B cell (primary cell): ENCODE measurements at regions not wholly inside any gene's neighbourhood (a gene's known extent, or its start where the extent isn't known, plus 50 kb on each side); places are given as distances from the start of the nearest gene placed in this dataset.

Source experiments
- ATAC-seq: fragments of 200-7000 bp; cut with Tn5 transposase; one replicate; pipeline ENCODE4 v1.10.0; 2021; ENCODE audit warnings: low read depth, mild to moderate bottlenecking, moderate number of reproducible peaks, moderate library complexity
- CTCF ChIA-PET: fragments of 350-600 bp; sonication (Branson Sonifier 250); formaldehyde crosslinking; loops from one replicate; lab custom pipeline; 2021; ENCODE audit warnings: antibody characterized with exemption, inconsistent platforms; lab: Charles Lee
- POLR2A ChIA-PET: fragments of 350-600 bp; sonication (Branson Sonifier 250); formaldehyde crosslinking; loops from one replicate; lab custom pipeline; 2021; ENCODE audit warnings: antibody characterized with exemption; lab: Charles Lee
- DNase-seq: peaks from one replicate; pipeline ENCODE4 v3.0.0; 2013
- H2AFZ ChIP-seq: 2 replicates; pipeline ENCODE4 v1.6.1; 2012; ENCODE audit warnings: mild to moderate bottlenecking, low read depth, low read length; ENCODE audit not compliant: insufficient read depth, poor library complexity, severe bottlenecking
- H3K27ac ChIP-seq, 2 donors: 1 replicate in 1 of 2; 2 replicates in 1 of 2; pipeline ENCODE4 v1.5.1; 2012 to 2013; ENCODE audit warnings: low read length in 2 of 2, mild to moderate bottlenecking in 2 of 2, moderate library complexity in 1 of 2
- H3K27me3 ChIP-seq, 4 experiments: fragments of 200-600 bp in 1 of 4; sonication (generic) in 1 of 4; replicated peaks in 1 of 4; 1 replicate in 2 of 4; 2 replicates in 2 of 4; pipeline versions ENCODE4 v1.6.1 to v1.7.0; 2013 to 2016; ENCODE audit warnings: low read length in 3 of 4, mild to moderate bottlenecking in 2 of 4, mixed read lengths in 1 of 4, moderate library complexity in 1 of 4; ENCODE audit not compliant: insufficient read depth in 4 of 4, control insufficient read depth in 3 of 4; ENCODE audit errors: control extremely low read depth in 1 of 4
- H3K36me3 ChIP-seq, 2 experiments: replicated peaks in 1 of 2; 1 replicate in 1 of 2; 2 replicates in 1 of 2; pipeline versions ENCODE4 v1.6.1 to v1.7.1; 2013; ENCODE audit warnings: low read length in 1 of 2; ENCODE audit not compliant: insufficient read depth in 2 of 2, control insufficient read depth in 1 of 2; ENCODE audit errors: control extremely low read depth in 1 of 2, extremely low read depth in 1 of 2
- H3K4me1 ChIP-seq, 2 donors: fragments of 200-600 bp in 1 of 2; sonication (generic) in 1 of 2; 1 replicate in 1 of 2; 2 replicates in 1 of 2; pipeline versions ENCODE4 v1.5.1 to v1.6.1; 2013 to 2017; ENCODE audit warnings: low read length in 2 of 2; ENCODE audit not compliant: control insufficient read depth in 2 of 2, insufficient read depth in 2 of 2
- H3K4me2 ChIP-seq: replicated peaks from 2 replicates; pipeline ENCODE3; 2012; ENCODE audit warnings: mild to moderate bottlenecking, low read depth, low read length; ENCODE audit not compliant: poor library complexity, severe bottlenecking
- H3K4me3 ChIP-seq, 5 experiments: fragments of 200-600 bp in 1 of 5; sonication (generic) in 1 of 5; 1 replicate in 3 of 5; 2 replicates in 2 of 5; pipeline versions ENCODE4 v1.5.1 to v1.7.0; 2011 to 2016; ENCODE audit warnings: low read length in 4 of 5, mild to moderate bottlenecking in 4 of 5, low read depth in 2 of 5, control low read depth in 1 of 5, moderate library complexity in 1 of 5; ENCODE audit not compliant: insufficient read depth in 1 of 5; ENCODE audit errors: control extremely low read depth in 1 of 5, extremely low read depth in 1 of 5
- H3K79me2 ChIP-seq: fragments of 200-600 bp; sonication (generic); one replicate; pipeline ENCODE4 v1.6.0; 2016; ENCODE audit warnings: low read length; ENCODE audit not compliant: control insufficient read depth, insufficient read depth
- H3K9ac ChIP-seq: fragments of 200-600 bp; sonication (generic); 2 replicates; pipeline ENCODE4 v1.6.1; 2017; ENCODE audit warnings: mild to moderate bottlenecking, low read length, moderate library complexity
- H3K9me3 ChIP-seq, 3 donors: one replicate each; pipeline versions ENCODE4 v1.6.1 to v1.7.1; 2013; ENCODE audit warnings: low read length in 2 of 3; ENCODE audit not compliant: control insufficient read depth in 2 of 3, insufficient read depth in 1 of 3; ENCODE audit errors: control extremely low read depth in 1 of 3
- H4K20me1 ChIP-seq: 2 replicates; pipeline ENCODE4 v1.6.0; 2012; ENCODE audit warnings: mild to moderate bottlenecking, low read length; ENCODE audit not compliant: insufficient read depth, control insufficient read depth, poor library complexity, severe bottlenecking
- H3K27ac Mint-ChIP-seq: one replicate; pipeline ENCODE4 v1.8.0; 2021; ENCODE audit warnings: mixed read lengths
- H3K27me3 Mint-ChIP-seq: one replicate; pipeline ENCODE4 v1.8.0; 2021; ENCODE audit warnings: mixed read lengths
- H3K4me1 Mint-ChIP-seq: one replicate; pipeline ENCODE4 v1.8.0; 2021; ENCODE audit warnings: mixed read lengths
- H3K4me3 Mint-ChIP-seq: one replicate; pipeline ENCODE4 v1.8.0; 2021; ENCODE audit warnings: mixed read lengths
- H3K9me3 Mint-ChIP-seq: one replicate; pipeline ENCODE4 v1.8.0; 2022; ENCODE audit warnings: mixed read lengths; ENCODE audit not compliant: insufficient read depth
- EZH2 ChIP-seq: IDR thresholded peaks from 2 replicates; pipeline ENCODE4 v1.6.1; 2012; ENCODE audit warnings: borderline replicate concordance, low read depth, mild to moderate bottlenecking, moderate library complexity, low read length; ENCODE audit not compliant: insufficient read depth, poor library complexity, severe bottlenecking
- WGBS: methylation state at CpG from one replicate; pipeline ENCODE4 v1.1.5; 2013; ENCODE audit warnings: missing lambda C conversion rate; ENCODE audit not compliant: insufficient coverage; 5-methylcytosine and 5-hydroxymethylcytosine counted together
- intact Hi-C: fragments of 100-400 bp; cut with micrococcal nuclease; formaldehyde crosslinking; loops from one replicate; pipeline ENCODE4 v1.10.0; 2022
- TF ChIP-seq, protein P1 (sequence below): fragments of 200-600 bp; IDR thresholded peaks from one replicate; pipeline ENCODE4 v1.8.0; 2022; ENCODE audit warnings: antibody characterized with exemption, mild to moderate bottlenecking

DNA sequence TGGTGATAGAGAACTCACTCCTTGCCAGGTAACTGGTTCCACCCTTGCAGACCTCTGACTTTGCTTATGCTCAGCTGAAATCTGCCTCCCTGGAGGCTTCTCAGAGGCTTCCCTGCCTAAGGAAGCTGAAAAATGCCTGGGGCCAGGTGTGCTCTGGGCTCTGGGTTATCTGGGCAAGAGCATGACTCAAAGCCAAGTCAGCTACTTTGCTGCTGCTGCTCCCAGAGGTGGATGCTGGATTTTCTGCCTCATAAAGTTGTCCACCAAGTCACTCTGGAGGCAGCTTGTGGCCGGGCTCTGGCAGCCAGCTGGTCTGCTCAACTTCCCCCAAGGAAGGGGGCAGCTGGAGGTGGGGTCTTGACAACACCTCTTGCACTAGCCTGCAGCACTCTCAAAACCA is 132.7 kb downstream of the PJA1 start:
- intact Hi-C loops = no loop called here
- ChIA-PET CTCF (no interaction called here), POLR2A (no interaction called here)
- no peaks in the 10 kb centered on the region for H3K4me1 ChIP-seq
- H3K4me3 ChIP-seq = no peak overlapping the region
- no peak overlapping the region for H3K9ac ChIP-seq
- H3K79me2 ChIP-seq = no peaks in the 10 kb centered on the region
- Mint-ChIP-seq H3K4me1 (peaks cover 3% of the 10 kb centered on the region), H3K9me3 (no peaks in the 10 kb centered on the region), H3K4me3 (no peak overlapping the region), H3K27ac (no peak overlapping the region), H3K27me3 (no peaks in the 10 kb centered on the region)
- no peak overlapping the region for H2AFZ ChIP-seq
- no peaks in the 10 kb centered on the region for H3K36me3 ChIP-seq
- DNase-seq = no peak
- 100% methylated on average over 1 of the region's 1 CpG for WGBS
- H3K27ac ChIP-seq = no peak overlapping the region
- H4K20me1 ChIP-seq = no peaks in the 10 kb centered on the region
- ATAC-seq = no peak
- no peak overlapping the region for H3K4me2 ChIP-seq
- H3K27me3 ChIP-seq = no peaks in the 10 kb centered on the region
- TF ChIP-seq, protein P1, sequence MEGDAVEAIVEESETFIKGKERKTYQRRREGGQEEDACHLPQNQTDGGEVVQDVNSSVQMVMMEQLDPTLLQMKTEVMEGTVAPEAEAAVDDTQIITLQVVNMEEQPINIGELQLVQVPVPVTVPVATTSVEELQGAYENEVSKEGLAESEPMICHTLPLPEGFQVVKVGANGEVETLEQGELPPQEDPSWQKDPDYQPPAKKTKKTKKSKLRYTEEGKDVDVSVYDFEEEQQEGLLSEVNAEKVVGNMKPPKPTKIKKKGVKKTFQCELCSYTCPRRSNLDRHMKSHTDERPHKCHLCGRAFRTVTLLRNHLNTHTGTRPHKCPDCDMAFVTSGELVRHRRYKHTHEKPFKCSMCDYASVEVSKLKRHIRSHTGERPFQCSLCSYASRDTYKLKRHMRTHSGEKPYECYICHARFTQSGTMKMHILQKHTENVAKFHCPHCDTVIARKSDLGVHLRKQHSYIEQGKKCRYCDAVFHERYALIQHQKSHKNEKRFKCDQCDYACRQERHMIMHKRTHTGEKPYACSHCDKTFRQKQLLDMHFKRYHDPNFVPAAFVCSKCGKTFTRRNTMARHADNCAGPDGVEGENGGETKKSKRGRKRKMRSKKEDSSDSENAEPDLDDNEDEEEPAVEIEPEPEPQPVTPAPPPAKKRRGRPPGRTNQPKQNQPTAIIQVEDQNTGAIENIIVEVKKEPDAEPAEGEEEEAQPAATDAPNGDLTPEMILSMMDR = no peak
- TF ChIP-seq EZH2 = no peak
- H3K9me3 ChIP-seq = no peaks in the 10 kb centered on the region

DNA sequence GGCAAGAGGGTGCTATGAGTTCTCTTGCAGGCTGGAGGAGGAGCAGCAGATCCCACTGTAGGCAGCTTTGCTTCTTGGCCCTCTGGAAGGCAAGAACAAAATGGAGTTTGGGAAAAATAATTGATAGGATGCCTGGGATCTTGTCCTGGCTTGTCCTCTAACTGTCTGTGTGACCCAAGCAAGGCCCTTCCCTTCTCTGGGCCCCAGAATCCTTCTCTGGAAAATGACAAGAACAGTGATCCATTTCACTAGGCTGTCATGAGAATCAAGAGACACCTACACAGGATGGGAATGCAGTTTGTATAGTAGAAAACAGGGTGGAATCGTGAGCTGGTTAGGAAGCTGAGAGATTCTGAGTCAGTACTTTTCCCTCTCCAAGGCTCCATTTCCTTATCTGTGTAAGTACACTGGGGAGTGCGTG is 133.3 kb downstream of the PJA1 start:
- no peaks in the 10 kb centered on the region for H3K79me2 ChIP-seq
- H3K9me3 ChIP-seq = no peaks in the 10 kb centered on the region
- ChIA-PET CTCF (no interaction called here), POLR2A (no interaction called here)
- H3K27me3 ChIP-seq = no peaks in the 10 kb centered on the region
- no peaks in the 10 kb centered on the region for H3K4me1 ChIP-seq
- TF ChIP-seq, protein P1 = no peak
- TF ChIP-seq EZH2 = no peak
- H3K27ac Mint-ChIP-seq = no peak overlapping the region
- intact Hi-C loops = no loop called here
- H3K4me3 ChIP-seq = no peak overlapping the region
- no peaks in the 10 kb centered on the region for H4K20me1 ChIP-seq
- H3K9me3 Mint-ChIP-seq = no peaks in the 10 kb centered on the region
- WGBS = 100% methylated on average over 1 of the region's 2 CpGs
- ATAC-seq (no peak), DNase-seq (no peak)
- H3K27me3 Mint-ChIP-seq = no peaks in the 10 kb centered on the region
- no peak overlapping the region for H3K9ac ChIP-seq
- H3K4me1 Mint-ChIP-seq = peaks cover 3% of the 10 kb centered on the region
- no peak overlapping the region for H3K27ac ChIP-seq
- H2AFZ ChIP-seq = no peak overlapping the region
- no peak overlapping the region for H3K4me2 ChIP-seq
- H3K36me3 ChIP-seq = no peaks in the 10 kb centered on the region
- no peak overlapping the region for H3K4me3 Mint-ChIP-seq
